ENCODE measurements at regions not wholly inside any gene's neighbourhood (a gene's known extent, or its start where the extent isn't known, plus 50 kb on each side); places are given as distances from the start of the nearest gene placed in this dataset.

- TF ChIP-seq CTCF (IDR thresholded peaks at IDR 0.05) (no peak), EZH2phosphoT487 (IDR thresholded peaks at IDR 0.05) (no peak), EZH2 (IDR thresholded peaks at IDR 0.05) (no peak)
These were observed 489.5 kb upstream of the MPDZ start for GRCh38 chr9:13769006-13769405.
